ENCODE measurements at regions not wholly inside any gene's neighbourhood (a gene's known extent, or its start where the extent isn't known, plus 50 kb on each side); places are given as distances from the start of the nearest gene placed in this dataset.

- TF ChIP-seq, protein P1, sequence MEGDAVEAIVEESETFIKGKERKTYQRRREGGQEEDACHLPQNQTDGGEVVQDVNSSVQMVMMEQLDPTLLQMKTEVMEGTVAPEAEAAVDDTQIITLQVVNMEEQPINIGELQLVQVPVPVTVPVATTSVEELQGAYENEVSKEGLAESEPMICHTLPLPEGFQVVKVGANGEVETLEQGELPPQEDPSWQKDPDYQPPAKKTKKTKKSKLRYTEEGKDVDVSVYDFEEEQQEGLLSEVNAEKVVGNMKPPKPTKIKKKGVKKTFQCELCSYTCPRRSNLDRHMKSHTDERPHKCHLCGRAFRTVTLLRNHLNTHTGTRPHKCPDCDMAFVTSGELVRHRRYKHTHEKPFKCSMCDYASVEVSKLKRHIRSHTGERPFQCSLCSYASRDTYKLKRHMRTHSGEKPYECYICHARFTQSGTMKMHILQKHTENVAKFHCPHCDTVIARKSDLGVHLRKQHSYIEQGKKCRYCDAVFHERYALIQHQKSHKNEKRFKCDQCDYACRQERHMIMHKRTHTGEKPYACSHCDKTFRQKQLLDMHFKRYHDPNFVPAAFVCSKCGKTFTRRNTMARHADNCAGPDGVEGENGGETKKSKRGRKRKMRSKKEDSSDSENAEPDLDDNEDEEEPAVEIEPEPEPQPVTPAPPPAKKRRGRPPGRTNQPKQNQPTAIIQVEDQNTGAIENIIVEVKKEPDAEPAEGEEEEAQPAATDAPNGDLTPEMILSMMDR (IDR thresholded peaks at IDR 0.05): no peak
- TF ChIP-seq POLR2A (IDR thresholded peaks at IDR 0.05) (no peak), EP300 (IDR thresholded peaks at IDR 0.05) (no peak)
Observed at GRCh38 chr9:13971966-13972655, 341.8 kb downstream of the NFIB start.
